Esophagus squamous epithelium (tissue), 4 donors: ENCODE measurements at regions not wholly inside any gene's neighbourhood (a gene's known extent, or its start where the extent isn't known, plus 50 kb on each side); places are given as distances from the start of the nearest gene placed in this dataset.

Experiments
- POLR2A ChIP-seq, 4 donors: fragments of 450-650 bp; IDR thresholded peaks; one replicate each; pipeline ENCODE4 v1.6.1; 2017; ENCODE audit warnings: antibody characterized with exemption in 4 of 4, mild to moderate bottlenecking in 4 of 4, moderate library complexity in 3 of 4
- TF ChIP-seq, protein P1 (sequence below), 6 experiments: fragments of 450-650 bp in 4 of 6; fragments of 200-600 bp in 2 of 6; sonication (generic) in 2 of 6; IDR thresholded peaks; one replicate each; pipeline ENCODE4 v1.5.1; 2016 to 2019; ENCODE audit warnings: antibody characterized with exemption in 6 of 6, mild to moderate bottlenecking in 4 of 6, moderate library complexity in 4 of 6

DNA sequence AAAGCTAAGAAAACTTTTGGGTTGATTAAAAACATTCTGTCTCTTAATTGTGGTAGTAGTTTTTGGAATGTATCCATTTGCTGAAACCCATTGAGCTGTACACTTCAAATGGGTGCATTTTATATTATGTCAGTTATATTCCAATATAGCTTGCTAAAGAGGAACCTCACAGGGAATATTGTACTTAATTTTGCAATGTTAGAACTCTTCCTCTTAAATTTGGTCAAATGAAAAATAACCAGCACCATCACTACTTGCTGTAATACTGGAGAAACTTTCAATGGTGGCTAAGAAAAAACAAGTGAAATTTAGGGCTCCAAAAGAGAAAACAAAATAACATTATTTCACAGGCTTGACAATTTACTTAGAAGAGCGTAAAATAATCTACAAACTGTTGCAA, 651.5 kb downstream of the MAFB start:
- TF ChIP-seq, protein P1, sequence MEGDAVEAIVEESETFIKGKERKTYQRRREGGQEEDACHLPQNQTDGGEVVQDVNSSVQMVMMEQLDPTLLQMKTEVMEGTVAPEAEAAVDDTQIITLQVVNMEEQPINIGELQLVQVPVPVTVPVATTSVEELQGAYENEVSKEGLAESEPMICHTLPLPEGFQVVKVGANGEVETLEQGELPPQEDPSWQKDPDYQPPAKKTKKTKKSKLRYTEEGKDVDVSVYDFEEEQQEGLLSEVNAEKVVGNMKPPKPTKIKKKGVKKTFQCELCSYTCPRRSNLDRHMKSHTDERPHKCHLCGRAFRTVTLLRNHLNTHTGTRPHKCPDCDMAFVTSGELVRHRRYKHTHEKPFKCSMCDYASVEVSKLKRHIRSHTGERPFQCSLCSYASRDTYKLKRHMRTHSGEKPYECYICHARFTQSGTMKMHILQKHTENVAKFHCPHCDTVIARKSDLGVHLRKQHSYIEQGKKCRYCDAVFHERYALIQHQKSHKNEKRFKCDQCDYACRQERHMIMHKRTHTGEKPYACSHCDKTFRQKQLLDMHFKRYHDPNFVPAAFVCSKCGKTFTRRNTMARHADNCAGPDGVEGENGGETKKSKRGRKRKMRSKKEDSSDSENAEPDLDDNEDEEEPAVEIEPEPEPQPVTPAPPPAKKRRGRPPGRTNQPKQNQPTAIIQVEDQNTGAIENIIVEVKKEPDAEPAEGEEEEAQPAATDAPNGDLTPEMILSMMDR (IDR thresholded peaks at IDR 0.05), result no peak
- TF ChIP-seq POLR2A (IDR thresholded peaks at IDR 0.05), result no peak
